ENCODE measurements at regions not wholly inside any gene's neighbourhood (a gene's known extent, or its start where the extent isn't known, plus 50 kb on each side); places are given as distances from the start of the nearest gene placed in this dataset.

DNA sequence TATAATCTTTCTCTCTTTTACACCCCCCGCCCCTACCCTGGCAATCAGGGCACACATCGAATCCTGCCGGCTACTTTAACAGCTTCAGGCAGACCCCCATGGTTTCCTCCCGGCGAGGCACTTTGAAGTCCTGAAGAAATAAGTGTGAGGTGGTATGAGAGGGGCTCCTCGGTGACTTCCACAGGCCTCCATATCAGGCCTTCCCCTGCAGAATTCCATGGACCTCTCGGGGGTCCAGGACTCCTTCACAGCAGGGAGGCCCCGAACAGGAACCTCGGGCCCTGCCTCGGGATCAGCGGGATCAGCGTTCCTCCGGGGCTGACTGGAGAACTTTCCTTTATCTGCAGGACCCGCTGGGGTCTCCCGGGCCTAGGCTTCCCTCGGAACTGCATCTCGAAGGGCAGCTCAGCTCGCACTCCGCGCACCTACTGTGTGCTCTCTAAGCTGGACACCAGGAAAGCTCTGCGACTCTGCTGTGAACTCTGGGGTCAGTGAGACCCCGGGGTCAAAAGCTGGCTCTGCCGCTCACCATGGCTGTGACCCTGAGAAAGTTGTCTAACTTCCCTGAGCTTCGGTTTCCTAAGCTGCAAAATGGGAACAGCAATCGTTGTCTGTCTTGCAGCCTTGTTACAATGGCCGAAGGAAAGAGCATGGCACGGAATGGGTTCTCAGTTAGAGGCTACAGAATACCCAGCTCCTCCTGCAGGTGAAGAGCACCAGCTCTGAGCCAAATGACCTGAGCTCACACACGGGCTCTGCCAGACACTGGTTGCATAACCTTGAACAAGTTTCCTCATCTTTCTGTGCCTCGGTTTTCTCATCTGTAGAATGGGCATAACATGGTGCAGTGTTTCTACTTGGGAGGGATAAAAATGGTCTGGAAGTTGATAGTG is 97.4 kb upstream of the ID2 start (continued):
- TF ChIP-seq SMC3 (conservative IDR thresholded peaks at IDR 0.05; ENCODE audit: insufficient read depth, low read depth, low read length) (no peak), ZFP36 (IDR thresholded peaks at IDR 0.05; ENCODE audit: low read depth, low read length, partially characterized antibody) (no peak), ZNF507 (tag; conservative IDR thresholded peaks at IDR 0.05) (no peak), E2F3 (CRISPR knock-in tag; IDR thresholded peaks at IDR 0.05) (no peak), KDM1A (IDR thresholded peaks at IDR 0.05) (peak; percentile 81 to 90), TAF7 (tag; IDR thresholded peaks at IDR 0.05) (0 out of 2 replicates have a peak, but pooled peaks have one; percentile 53), TAF15 (IDR thresholded peaks at IDR 0.05; ENCODE audit: low read depth, low read length) (no peak), TGIF2 (CRISPR knock-in tag; IDR thresholded peaks at IDR 0.05) (no peak), CBX3 (IDR thresholded peaks at IDR 0.05; ENCODE audit: borderline replicate concordance in 1 of 2, low read length in 2 of 2) (peak in 1 of 2 experiments; percentile 68; a peak in 1 of 3 replicates), NBN (IDR thresholded peaks at IDR 0.05; ENCODE audit: low read depth) (no peak), TCFL5 (CRISPR knock-in tag; conservative IDR thresholded peaks at IDR 0.05) (no peak), KLF6 (CRISPR knock-in tag; IDR thresholded peaks at IDR 0.05; ENCODE audit: borderline replicate concordance) (no peak), ZNF263 (CRISPR knock-in tag; IDR thresholded peaks at IDR 0.05; ENCODE audit: borderline replicate concordance) (no peak), HSF4 (CRISPR knock-in tag; IDR thresholded peaks at IDR 0.05; ENCODE audit: borderline replicate concordance) (no peak), MECOM (CRISPR knock-in tag; IDR thresholded peaks at IDR 0.05) (no peak)
- TF ChIP-seq, protein P1, sequence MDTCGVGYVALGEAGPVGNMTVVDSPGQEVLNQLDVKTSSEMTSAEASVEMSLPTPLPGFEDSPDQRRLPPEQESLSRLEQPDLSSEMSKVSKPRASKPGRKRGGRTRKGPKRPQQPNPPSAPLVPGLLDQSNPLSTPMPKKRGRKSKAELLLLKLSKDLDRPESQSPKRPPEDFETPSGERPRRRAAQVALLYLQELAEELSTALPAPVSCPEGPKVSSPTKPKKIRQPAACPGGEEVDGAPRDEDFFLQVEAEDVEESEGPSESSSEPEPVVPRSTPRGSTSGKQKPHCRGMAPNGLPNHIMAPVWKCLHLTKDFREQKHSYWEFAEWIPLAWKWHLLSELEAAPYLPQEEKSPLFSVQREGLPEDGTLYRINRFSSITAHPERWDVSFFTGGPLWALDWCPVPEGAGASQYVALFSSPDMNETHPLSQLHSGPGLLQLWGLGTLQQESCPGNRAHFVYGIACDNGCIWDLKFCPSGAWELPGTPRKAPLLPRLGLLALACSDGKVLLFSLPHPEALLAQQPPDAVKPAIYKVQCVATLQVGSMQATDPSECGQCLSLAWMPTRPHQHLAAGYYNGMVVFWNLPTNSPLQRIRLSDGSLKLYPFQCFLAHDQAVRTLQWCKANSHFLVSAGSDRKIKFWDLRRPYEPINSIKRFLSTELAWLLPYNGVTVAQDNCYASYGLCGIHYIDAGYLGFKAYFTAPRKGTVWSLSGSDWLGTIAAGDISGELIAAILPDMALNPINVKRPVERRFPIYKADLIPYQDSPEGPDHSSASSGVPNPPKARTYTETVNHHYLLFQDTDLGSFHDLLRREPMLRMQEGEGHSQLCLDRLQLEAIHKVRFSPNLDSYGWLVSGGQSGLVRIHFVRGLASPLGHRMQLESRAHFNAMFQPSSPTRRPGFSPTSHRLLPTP (IDR thresholded peaks at IDR 0.05; ENCODE audit: borderline replicate concordance, extremely low read depth, insufficient read length), result no peak
- TF ChIP-seq, protein P2, sequence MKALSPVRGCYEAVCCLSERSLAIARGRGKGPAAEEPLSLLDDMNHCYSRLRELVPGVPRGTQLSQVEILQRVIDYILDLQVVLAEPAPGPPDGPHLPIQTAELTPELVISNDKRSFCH (CRISPR knock-in tag; IDR thresholded peaks at IDR 0.05), result no peak
- TF ChIP-seq, protein P2 (tag; IDR thresholded peaks at IDR 0.05), result 0 out of 2 replicates have a peak, but pooled peaks have one; percentile 31
- TF ChIP-seq, protein P3, sequence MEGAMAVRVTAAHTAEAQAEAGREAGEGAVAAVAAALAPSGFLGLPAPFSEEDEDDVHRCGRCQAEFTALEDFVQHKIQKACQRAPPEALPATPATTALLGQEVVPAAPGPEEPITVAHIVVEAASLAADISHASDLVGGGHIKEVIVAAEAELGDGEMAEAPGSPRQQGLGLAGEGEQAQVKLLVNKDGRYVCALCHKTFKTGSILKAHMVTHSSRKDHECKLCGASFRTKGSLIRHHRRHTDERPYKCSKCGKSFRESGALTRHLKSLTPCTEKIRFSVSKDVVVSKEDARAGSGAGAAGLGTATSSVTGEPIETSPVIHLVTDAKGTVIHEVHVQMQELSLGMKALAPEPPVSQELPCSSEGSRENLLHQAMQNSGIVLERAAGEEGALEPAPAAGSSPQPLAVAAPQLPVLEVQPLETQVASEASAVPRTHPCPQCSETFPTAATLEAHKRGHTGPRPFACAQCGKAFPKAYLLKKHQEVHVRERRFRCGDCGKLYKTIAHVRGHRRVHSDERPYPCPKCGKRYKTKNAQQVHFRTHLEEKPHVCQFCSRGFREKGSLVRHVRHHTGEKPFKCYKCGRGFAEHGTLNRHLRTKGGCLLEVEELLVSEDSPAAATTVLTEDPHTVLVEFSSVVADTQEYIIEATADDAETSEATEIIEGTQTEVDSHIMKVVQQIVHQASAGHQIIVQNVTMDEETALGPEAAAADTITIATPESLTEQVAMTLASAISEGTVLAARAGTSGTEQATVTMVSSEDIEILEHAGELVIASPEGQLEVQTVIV (CRISPR knock-in tag; IDR thresholded peaks at IDR 0.05; ENCODE audit: borderline replicate concordance), result no peak
- TF ChIP-seq, protein P4, sequence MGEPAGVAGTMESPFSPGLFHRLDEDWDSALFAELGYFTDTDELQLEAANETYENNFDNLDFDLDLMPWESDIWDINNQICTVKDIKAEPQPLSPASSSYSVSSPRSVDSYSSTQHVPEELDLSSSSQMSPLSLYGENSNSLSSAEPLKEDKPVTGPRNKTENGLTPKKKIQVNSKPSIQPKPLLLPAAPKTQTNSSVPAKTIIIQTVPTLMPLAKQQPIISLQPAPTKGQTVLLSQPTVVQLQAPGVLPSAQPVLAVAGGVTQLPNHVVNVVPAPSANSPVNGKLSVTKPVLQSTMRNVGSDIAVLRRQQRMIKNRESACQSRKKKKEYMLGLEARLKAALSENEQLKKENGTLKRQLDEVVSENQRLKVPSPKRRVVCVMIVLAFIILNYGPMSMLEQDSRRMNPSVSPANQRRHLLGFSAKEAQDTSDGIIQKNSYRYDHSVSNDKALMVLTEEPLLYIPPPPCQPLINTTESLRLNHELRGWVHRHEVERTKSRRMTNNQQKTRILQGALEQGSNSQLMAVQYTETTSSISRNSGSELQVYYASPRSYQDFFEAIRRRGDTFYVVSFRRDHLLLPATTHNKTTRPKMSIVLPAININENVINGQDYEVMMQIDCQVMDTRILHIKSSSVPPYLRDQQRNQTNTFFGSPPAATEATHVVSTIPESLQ (CRISPR knock-in tag; IDR thresholded peaks at IDR 0.05), result no peak

Measured in K562 (cell line).